ENCODE measurements at regions not wholly inside any gene's neighbourhood (a gene's known extent, or its start where the extent isn't known, plus 50 kb on each side); places are given as distances from the start of the nearest gene placed in this dataset.
"Not testable (repeated sequence)": the region's sequence is repeated elsewhere in the genome, so short reads cannot be mapped to it uniquely, and the experiment has no call there.

DNA sequence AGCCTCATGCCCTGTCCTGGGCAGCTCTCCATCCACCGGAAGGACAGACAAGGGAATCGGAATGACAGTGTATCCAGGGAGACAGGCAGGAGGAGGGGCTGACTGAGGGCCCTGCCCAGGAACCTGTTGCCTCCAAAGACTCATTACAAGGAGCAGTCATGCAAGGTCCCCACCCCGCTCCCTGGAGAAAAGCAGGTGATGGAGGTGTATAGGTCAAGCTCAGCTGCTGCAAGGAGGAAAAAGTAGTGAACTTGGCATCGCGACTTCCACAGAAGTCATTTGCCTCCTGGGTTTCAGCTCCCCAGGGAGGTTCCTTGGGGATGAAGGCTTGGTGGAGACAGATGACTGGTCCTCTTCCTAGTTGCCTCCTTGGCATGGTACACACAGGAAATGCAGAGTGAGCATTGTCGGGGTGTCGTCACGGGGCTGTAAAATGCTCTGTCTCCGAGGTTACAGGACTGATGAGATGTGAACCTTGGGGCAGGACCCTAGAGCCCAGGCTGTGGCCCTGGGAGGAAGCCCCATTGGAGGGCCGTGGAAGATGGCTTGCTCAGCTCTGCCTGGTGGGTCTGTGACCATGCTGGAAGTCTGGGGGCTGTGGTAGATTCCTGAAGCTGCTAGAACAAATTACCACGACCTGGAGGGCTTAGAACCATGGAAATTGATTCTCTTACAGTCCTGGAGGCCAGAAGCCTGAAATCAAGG lies 219.6 kb upstream of the C1orf174 start:
- DNase-seq (ENCODE audit: low spot score), result no peak

DNA sequence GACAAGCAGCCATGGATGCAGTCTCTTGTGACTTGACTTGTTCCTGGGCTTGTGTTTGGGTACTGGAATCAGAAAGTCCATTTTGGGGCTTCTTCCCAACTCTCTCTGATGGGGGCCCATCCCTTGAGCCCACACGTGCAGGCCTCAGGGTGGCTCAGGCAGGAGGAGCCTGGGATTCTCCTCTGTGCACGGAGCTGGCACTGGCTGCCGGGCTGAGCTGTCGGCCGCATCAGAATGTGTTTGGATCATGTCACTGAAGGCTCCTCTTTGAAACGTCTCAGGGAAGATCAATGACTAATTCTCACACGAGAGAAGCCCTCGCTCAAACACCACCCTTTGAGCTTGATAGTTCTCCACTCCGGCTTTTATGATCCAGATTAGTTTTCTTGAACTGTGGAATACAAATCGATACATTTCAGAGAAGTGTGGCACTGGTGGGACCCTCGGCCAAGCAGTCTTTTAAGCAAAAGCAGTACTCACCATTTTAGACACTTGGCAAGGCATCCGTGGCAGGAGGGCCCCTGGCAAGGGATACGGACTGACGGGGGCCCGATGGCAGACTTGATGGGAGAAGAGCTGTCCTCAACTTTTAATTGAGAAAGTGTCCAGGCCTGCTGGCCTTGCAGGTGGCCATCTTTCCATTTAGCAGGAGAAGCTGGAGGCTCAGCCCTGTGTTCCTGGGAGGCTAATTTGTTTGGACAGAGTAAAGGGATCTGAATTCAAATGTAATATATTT lies 220.7 kb upstream of the C1orf174 start:
- DNase-seq (ENCODE audit: low spot score), result no peak

DNA sequence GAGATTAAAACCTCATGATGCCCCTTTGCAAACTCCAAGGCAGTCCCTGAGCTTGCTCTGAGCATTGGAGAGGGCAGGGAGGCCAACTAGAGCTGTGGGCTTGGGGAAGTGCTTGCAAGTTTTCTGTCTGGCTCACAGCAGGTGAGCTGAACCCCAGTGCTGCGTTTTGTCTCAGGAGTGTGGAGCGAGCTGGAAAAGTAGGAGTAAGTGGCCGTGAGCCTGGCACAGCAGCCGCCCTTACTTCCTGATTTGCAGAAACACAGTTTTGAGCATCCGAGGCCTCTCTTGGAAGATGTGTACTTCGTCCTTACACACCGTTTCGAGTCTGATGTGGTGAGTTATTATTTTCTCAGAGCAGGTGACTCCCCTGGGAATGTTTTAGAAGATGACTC lies 221.2 kb upstream of the C1orf174 start:
- no peak for DNase-seq (ENCODE audit: low spot score)

DNA sequence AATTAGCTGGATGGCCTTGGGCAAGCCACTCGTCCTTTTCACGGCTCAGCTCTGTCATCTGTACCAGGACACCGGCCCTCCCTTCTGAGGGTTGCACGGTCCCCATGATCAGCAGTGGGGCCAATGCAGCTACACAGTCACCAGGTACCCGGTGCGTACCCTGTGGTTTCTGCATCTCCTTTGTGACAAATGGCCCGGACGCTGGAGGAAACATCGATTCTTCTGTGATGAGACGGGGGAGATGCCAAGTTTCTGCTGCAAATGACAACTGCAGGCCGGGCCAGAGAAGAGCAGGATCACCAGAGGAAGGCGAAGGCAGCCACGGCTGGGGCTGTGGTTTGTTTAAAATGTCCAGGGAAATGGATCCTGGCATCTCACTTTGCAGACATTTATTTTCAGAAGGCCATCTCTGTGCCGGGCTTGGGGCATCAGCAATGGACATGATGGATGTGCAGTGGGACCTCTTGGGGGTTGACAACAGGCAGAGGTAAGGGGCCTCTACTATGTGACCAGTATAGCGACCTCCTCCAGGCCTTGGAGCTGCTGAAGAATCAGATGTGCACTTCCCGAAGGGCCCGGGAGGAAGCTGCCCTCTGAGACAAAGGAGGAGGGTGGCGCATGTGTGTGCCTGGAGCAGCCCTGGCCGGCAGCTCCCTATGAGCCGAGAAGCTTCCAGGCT lies 221.9 kb upstream of the C1orf174 start:
- no peak for DNase-seq (ENCODE audit: low spot score)

DNA sequence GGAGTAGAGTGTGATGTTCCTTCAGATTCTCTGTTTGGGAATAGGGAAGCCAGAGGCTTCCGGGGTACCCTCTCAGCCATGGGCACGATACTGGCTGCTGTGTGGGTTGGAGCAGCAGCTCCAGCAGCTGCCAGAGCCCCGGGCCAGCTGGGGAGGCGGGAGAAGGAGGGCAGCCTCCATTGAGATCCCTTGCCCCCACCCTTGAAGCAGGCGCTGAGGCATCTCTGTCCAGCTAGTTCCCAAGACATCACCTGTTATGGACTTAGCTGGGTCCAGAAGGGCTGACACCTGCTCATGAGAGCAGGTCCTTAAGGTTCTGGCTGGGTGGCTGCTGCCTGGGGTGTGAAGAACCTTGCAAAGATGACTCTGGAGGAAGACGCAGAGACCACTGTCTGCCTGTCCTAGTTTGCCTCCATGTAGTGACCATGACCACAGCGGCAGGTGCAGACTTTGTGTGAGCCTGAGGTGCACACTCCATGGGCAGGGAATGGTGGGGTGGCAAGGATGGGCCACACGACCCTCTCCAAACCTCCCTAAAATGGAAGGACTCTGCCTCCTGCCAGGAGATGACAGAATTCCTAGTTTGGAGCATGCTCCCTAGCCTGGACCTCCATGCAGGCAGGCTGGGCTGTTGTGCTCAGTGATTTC lies 222.6 kb upstream of the C1orf174 start:
- no peak for DNase-seq (ENCODE audit: low spot score)

DNA sequence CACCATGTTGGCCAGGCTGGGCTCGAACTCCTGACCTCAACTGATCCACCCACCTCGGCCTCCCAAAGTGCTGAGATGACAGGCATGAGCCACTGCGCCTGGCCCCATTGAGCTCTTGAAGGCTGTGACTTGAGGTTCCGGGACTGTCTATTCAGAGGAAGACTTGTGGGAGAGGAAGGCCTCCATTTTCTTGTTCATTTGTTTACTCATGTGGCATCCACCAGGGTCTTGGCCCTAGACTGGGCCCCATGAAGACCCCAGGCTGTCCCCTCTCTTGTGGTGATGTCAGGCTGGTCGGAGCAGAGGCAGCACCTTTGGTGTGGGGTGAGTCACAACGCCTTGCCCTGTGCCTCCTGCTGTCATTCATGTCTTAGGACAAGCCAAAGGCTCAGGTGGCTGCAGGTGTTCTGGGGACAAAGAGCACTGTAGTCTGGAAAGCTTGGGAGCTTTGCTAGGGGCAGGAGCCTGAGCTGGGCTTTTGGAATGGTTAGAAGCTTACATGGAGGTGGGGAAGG lies 224.6 kb upstream of the C1orf174 start:
- DNase-seq (ENCODE audit: low spot score), result no peak

DNA sequence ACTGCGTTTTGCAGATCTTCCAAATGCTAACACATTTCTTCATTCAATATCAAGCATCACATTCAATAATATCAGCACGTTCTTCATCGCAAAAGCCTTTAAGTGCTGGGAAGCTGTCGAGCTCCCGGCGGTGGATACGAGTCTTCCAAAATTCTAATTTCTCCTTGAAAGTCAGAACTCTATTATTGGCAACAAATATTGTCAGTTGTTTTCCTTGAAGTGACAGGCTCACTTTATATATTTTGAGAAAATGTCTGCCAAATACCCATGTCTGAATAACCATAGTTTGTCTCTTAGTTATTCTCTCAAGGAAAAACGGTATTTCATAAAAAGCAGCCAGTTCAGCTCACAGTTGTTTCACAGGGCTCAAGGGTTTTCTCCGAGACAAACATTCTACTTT lies 226.2 kb upstream of the C1orf174 start:
- no peak for DNase-seq (ENCODE audit: low spot score)

DNA sequence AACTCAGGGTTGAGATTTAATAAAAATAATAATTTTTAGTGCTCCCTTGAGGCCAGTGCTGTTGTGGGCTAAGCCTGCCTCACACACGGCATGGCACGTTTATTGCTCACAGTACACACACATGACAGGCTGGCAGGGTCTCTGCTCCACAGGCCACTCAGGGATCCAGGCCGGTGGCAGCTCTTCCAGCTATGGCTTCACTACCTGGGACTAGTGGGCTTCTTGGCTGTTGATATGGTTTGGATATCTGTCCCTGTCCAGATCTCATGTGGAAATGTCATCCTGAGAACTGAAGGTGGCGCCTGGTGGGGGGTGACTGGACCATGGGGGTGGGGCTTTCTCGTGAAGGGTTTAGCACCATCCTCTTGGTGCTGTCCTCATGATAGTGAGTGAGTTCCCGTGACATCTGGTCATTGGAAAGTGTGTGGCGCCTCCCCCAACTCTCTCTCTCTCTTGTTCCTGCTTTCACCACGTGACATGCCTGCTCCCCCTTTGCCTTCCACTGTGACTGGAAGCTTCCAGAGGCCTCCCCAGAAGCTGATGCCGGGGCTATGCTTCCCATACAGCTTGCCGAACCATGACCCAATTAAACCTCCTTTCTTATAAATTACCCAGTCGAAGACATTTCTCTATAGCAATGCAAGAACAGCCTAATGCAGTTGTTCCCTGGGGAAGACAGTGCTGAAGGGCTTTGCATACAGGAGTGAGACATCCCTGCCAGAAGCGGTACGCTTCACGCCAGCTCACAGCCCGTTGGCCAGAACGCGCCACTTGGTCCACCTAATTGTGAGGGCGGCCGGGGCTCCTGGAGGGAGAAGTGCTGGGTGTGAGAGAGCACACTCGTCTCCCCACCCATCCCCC lies 226.9 kb upstream of the C1orf174 start:
- no peak for DNase-seq (ENCODE audit: low spot score)

DNA sequence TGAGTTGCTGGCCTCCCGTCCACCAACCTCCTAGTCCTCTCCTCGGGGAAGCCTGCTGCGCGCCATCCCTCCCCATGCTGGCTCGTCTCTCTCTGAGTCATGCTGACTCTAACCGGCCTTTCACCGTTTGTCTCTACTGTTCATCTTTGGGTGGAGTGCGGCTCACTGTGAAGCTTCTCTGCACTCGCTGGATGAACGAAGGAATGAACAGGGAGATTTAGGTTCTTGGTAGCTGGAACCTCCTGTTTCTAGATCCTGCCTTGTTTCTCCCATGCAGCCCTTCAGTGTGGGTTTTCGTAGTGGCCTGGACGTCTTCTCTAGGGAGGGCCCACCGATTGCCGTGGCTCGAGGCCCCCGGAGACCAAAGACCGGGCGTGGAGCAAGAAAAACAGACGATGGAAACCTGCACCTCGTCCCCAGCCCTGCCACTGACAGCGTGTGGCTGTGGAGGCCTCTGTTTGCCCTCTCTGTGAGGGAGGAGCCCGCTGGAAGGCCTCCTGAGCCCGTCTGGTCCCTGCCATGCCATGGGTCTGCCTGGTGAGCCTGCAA lies 227.6 kb upstream of the C1orf174 start:
- no peak for DNase-seq (ENCODE audit: low spot score)

DNA sequence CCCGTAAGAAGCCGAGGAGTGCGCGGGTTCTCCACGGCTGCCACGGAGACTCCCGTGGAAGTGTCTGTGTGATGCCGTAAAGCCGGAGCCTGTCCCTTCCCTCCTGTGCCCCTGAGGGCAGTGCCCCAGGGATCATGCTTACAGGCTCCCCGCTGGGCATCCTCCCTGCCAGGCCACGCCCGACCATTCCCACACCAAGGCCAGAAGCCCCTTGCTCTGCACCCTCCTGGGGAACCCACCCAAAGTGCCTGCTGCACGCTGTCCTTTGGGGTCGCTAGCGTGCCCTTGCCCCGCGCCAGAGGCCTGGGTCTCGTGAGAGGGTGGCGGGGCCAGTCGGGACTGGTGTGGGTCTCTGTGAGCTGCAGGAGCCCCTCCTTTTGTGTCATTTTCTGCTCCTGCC lies 228.5 kb upstream of the C1orf174 start:
- no peak for DNase-seq (ENCODE audit: low spot score)

DNA sequence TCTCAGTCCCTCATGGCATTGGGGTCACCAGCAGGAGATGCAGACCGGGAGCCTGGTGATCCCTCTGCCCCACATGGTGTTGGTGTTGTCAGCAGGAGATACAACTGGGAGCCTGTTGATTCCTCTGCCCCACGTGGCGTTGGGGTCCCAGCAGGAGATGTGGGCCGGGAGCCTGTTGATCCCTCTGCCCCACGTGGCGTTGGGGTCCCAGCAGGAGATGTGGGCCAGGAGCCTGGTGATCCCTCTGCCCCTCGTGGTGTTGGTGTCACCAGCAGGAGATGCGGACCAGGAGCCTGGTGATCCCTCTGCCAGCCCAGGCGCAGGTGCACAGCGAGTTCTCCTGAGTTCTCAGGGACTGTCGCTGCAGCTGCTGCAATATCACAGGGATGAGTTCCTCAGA lies 229.6 kb upstream of the C1orf174 start:
- DNase-seq (ENCODE audit: low spot score), result no peak

DNA sequence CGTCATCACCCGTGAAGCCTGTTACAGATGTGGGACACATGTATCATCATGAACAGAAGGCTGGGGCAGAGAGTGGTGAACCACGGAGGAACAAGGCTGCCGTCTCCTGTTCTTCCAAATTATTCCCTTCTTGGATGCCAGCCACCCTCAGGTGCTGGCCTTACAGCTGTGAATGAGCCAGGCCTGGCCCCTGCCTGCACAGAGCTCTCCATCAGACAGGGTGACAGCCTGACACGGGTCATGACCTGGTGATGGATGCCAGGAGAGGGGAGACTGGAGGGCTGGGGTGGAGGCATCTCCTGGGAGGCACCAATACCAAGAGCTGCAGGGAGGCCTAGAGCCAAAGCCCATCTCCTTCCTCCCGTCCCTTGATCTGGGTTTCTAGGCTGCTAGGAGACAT lies 230.0 kb upstream of the C1orf174 start:
- no peak for DNase-seq (ENCODE audit: low spot score)

DNA sequence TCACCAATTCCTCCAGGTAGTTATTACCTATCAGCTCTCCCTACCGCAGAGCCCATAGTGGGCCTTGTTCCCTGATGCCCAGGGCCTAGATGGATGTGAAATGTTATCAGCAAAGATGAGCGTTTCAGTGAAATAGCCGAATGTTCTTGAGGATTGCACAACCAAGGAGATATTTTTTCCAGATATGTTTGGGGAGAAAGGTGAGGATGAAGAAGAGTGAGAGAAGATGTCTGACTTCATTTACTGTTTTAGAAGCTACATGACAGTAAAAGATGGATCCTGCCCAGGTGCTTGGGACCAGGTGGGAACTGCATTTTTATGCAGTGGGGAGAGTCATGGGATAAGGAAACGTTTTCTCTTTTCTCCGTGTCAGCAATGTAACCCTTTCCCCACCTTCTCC lies 231.7 kb upstream of the C1orf174 start:
- no peak for DNase-seq (ENCODE audit: low spot score)

DNA sequence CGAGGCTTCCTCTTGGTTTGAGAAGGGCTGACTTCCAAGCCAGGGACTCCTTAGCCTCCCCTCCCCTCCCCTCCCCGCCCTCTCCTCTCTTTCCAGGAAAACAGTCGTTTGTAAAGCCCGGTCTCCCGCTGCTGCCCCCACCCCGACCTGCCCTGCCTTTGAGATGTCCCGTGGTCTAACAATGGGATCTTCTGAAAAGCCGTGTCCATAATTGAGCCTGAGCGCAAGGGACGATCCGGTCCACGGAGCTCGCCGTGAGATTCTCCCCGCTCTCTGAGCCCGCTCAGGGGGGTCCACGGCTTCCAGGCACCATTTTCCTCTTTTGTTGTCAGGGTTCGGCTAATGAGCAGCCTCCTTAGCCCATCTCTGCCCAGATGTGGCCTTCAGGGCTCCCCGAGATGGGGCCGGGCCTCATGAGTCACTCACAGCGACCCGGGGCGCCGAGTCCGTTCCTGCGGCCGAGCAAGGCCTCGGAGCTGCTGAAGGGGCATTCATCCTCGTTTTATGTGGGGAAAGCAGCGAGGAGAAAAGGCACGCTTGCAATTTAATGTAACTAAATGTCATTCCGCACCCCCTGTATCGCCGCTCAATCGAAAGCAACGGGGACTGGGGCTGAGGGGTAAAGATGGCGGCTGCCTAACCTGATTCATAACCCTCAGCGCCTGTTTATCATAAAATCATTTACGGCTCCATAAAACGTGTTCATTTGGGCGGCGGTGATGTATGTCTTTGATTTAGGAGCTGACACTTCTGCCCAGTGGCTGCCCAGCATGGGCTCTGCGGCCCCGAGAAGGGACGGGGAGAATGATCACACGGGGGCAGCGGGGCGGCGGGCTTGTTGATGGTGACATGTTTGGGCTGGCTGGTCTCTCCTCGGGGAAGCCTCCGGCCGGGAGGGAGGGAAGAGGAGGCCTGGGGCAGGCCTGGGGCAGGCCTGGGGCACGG lies 232.6 kb upstream of the C1orf174 start:
- no peak for DNase-seq (ENCODE audit: low spot score)

DNA sequence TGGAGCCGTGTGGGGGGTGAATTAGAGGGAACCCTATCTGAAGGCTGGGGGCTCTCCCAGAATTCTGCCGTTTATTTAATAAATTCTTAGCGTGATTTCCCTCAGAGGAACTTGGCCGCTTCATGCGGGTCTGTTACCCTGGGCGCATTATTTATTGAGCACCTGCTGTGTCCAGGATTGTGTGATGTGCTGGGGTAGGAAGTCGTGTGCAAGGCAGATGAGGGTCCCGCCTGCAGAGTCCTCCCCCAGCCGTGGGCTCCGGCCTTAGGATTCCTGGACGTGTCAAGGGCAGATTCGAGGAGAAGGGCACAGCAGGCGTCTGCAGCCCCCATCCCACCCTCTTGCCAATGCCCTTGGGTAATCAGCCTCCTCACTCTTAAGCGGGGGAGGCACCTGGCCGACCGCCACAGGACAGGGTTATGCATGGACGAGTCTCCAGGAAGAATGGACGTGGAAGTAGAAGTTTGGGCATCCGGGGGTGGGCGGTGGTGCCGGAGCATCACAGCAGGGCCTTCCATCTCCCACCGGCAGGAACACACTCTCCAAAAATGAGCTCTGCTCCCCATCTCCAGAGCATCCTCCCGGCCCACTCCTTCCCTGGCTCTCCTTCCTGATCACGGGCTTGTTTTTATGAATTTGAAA lies 233.3 kb upstream of the C1orf174 start:
- DNase-seq (ENCODE audit: low spot score), result no peak

DNA sequence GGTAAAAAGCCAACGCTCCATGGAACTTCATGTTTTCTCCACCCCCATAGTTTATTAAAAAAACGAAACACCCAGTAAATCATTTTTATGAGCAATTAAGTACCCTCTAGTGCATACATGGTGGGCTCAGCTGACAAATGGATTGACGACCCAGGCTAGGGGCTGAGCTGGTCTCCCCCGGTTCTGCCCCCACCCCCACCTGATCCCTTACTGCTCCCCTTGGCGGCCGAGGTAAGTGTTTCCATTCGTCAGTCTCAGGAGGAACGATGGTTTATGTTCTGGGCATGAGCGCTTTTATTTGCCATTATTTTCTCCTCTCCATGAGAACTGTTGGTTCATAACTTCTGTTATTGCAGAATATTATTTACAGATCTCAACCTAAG lies 233.9 kb upstream of the C1orf174 start:
- no peak for DNase-seq (ENCODE audit: low spot score)

DNA sequence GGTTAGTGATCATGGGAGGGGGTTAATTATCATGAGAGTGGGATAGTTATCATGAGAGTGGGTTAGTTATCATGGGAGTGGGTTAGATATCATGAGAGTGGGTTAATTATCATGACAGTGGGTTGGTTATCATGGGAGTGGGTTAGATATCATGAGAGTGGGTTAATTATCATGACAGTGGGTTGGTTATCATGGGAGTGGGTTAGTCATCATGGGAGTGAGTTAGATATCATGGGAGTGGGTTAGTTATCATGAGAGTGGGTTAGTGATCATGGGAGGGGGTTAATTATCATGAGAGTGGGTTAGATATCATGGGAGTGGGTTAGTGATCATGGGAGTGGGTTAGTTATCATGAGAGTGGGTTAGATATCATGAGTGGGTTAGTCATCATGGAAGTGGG lies 235.8 kb upstream of the C1orf174 start:
- DNase-seq (ENCODE audit: low spot score), result not testable (repeated sequence)

DNA sequence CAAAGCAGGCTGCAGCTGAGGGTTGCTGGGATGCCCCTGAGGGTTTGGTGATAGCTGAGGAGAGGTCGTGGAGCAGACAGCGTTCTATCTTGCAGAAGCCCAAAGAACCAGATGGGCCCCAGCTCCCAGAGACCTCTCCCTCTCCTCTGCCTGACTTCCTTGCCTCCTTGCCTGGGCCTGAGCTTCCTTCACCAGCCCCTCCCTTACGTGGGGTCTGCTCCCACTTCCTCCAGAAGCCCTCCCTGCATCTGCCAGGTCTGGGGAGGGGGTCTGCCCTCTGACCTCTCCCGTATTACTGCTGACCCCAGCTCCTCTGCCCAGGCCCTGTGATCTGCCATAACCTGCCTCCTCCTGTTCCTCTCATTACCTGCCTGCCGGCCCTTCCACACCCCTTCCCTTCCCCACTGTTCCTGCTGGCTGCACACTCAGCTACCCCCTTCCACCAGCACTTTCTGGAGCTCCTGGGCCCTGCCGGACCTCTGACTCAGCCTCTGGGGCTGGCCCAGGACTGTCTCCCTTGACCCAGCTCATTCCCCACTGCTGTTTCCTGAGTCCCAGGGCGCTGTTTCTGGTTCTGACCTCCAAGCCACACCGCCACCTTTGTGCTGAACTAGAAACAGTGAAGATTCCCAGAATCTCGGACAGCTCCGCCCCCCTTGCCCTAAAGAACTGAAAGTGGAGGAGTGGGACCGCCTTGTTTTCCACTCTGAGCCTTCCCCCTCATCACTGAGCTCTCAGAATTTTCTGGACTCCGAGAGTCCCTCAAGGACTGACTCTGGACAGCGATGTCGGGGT lies 237.7 kb upstream of the C1orf174 start:
- DNase-seq (ENCODE audit: low spot score), result no peak

DNA sequence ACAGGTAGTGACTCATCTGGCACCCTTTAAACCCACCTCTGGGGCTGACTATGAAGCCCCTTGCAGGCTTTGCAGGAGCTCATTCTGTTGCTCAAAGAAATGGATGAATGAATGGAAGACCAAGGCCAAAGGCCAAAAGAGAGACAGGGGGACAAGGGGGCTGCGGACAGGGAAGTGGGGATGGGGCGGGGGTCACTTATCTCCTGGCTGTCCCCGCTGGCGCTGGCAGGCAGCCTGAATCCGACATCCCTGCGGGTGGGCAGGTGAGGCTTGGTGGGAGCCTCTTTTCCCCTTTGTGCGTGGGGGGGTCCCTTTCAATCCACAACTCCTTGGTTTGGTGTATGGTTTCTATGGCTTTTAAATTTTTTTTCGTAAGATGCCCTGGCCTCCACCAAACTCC lies 239.6 kb upstream of the C1orf174 start:
- no peak for DNase-seq (ENCODE audit: low spot score)

All from HuH-7.5 (cell line).